ENCODE measurements at regions not wholly inside any gene's neighbourhood (a gene's known extent, or its start where the extent isn't known, plus 50 kb on each side); places are given as distances from the start of the nearest gene placed in this dataset.

GRCh38 chr2:8403876-8404275 is 278.0 kb upstream of the ID2 start:
- POLR2A ChIA-PET, result no interaction called here
- H3K27me3 ChIP-seq (ENCODE audit: insufficient read depth, low read length), result no peaks in the 10 kb centered on the region
- RAD21 ChIA-PET (ENCODE audit: low non-redundant PET in 1 of 2, low total read pairs in 2 of 2, uncharacterized antibody in 2 of 2, unreplicated experiment in 2 of 2), result no interaction called here
- no peak overlapping the region for H3K27ac ChIP-seq (ENCODE audit: low read depth, low read length)
- H2AFZ ChIP-seq (ENCODE audit: low read depth, low read length, poor library complexity, severe bottlenecking), result no peak overlapping the region
- intact Hi-C loops (cut with micrococcal nuclease), result no loop called here
- no peak overlapping the region for H3K4me2 ChIP-seq (ENCODE audit: low read length)
- H3K36me3 ChIP-seq (ENCODE audit: control insufficient read depth in 1 of 2, insufficient read depth in 2 of 2, low read length in 2 of 2), result no peaks in the 10 kb centered on the region
- TF ChIP-seq SIN3A (IDR thresholded peaks at IDR 0.05; ENCODE audit: low read depth) (no peak), YY1 (IDR thresholded peaks at IDR 0.05; ENCODE audit: extremely low read depth, insufficient replicate concordance, low read depth, low read length) (no peak), EGR1 (IDR thresholded peaks at IDR 0.05; ENCODE audit: low read depth) (no peak), CTCF (IDR thresholded peaks at IDR 0.05 in 2 of 3, conservative IDR thresholded peaks at IDR 0.05 in 1 of 3; ENCODE audit: borderline replicate concordance in 1 of 3, insufficient read depth in 1 of 3, low read depth in 2 of 3, low read length in 2 of 3) (no peak), CEBPB (IDR thresholded peaks at IDR 0.05; ENCODE audit: low read depth) (no peak), CBX3 (IDR thresholded peaks at IDR 0.05; ENCODE audit: low read depth) (no peak), MAX (IDR thresholded peaks at IDR 0.05) (no peak), EZH2phosphoT487 (IDR thresholded peaks at IDR 0.05; ENCODE audit: borderline replicate concordance) (no peak)
- DNase-seq (ENCODE audit: low read depth, low spot score), result no peak
- no peaks in the 10 kb centered on the region for H3K9me2 ChIP-seq (ENCODE audit: insufficient read depth)
- no peak for ATAC-seq
- no peaks in the 10 kb centered on the region for H3K9me3 ChIP-seq (ENCODE audit: control insufficient read depth in 1 of 2, insufficient read depth in 1 of 2, low read depth in 1 of 2, low read length in 2 of 2)
- no peaks in the 10 kb centered on the region for H3K79me2 ChIP-seq (ENCODE audit: insufficient read depth, low read length)
- BruUV-seq (replicated peaks), result no TSS peak
- H3K4me3 ChIP-seq (replicated peaks in 1 of 2; ENCODE audit: low read depth in 1 of 2, low read length in 2 of 2), result no peak overlapping the region
- no peak overlapping the region for H3K9ac ChIP-seq (ENCODE audit: low read length)
- no peaks in the 10 kb centered on the region for H4K20me1 ChIP-seq (ENCODE audit: insufficient read depth)
- CTCF ChIA-PET, result no interaction called here
- no peaks in the 10 kb centered on the region for H3K4me1 ChIP-seq (ENCODE audit: control insufficient read depth in 1 of 2, insufficient read depth in 2 of 2, low read length in 2 of 2)

- ATAC-seq, result no peak
- H3K27ac ChIP-seq (ENCODE audit: low read depth, low read length), result no peak overlapping the region
- no peak overlapping the region for H3K4me2 ChIP-seq (ENCODE audit: low read length)
- CTCF ChIA-PET, result no interaction called here
- BruUV-seq (replicated peaks), result no TSS peak
- no peaks in the 10 kb centered on the region for H3K27me3 ChIP-seq (ENCODE audit: insufficient read depth, low read length)
- no peak overlapping the region for H3K9ac ChIP-seq (ENCODE audit: low read length)
- no peaks in the 10 kb centered on the region for H3K36me3 ChIP-seq (ENCODE audit: control insufficient read depth in 1 of 2, insufficient read depth in 2 of 2, low read length in 2 of 2)
- H3K4me3 ChIP-seq (replicated peaks in 1 of 2; ENCODE audit: low read depth in 1 of 2, low read length in 2 of 2), result no peak overlapping the region
- intact Hi-C loops (cut with micrococcal nuclease), result no loop called here
- H4K20me1 ChIP-seq (ENCODE audit: insufficient read depth), result no peaks in the 10 kb centered on the region
- RAD21 ChIA-PET (ENCODE audit: low non-redundant PET in 1 of 2, low total read pairs in 2 of 2, uncharacterized antibody in 2 of 2, unreplicated experiment in 2 of 2), result no interaction called here
- H3K9me3 ChIP-seq (ENCODE audit: control insufficient read depth in 1 of 2, insufficient read depth in 1 of 2, low read depth in 1 of 2, low read length in 2 of 2), result no peaks in the 10 kb centered on the region
- POLR2A ChIA-PET, result no interaction called here
- no peaks in the 10 kb centered on the region; a peak in 1 of 4 replicates for H3K4me1 ChIP-seq (ENCODE audit: control insufficient read depth in 1 of 2, insufficient read depth in 2 of 2, low read length in 2 of 2)
- TF ChIP-seq EZH2phosphoT487 (IDR thresholded peaks at IDR 0.05; ENCODE audit: borderline replicate concordance), result no peak
- TF ChIP-seq FOSL1 (IDR thresholded peaks at IDR 0.05; ENCODE audit: low read depth), result no peak
- no peak for TF ChIP-seq CBX3 (IDR thresholded peaks at IDR 0.05; ENCODE audit: low read depth)
- TF ChIP-seq ZNF274 (IDR thresholded peaks at IDR 0.05; ENCODE audit: low read depth, low read length), result no peak
- TF ChIP-seq JUND (IDR thresholded peaks at IDR 0.05), result no peak
- no peak for TF ChIP-seq YY1 (IDR thresholded peaks at IDR 0.05; ENCODE audit: extremely low read depth, insufficient replicate concordance, low read depth, low read length)
- TF ChIP-seq SRF (IDR thresholded peaks at IDR 0.05; ENCODE audit: low read depth), result no peak
- TF ChIP-seq ZFX (IDR thresholded peaks at IDR 0.05), result no peak
- no peak for TF ChIP-seq SIN3A (IDR thresholded peaks at IDR 0.05; ENCODE audit: low read depth)
- no peak for TF ChIP-seq MAX (IDR thresholded peaks at IDR 0.05)
- no peak for TF ChIP-seq CEBPB (IDR thresholded peaks at IDR 0.05; ENCODE audit: low read depth)
- H2AFZ ChIP-seq (ENCODE audit: low read depth, low read length, poor library complexity, severe bottlenecking), result no peak overlapping the region
- no peaks in the 10 kb centered on the region for H3K79me2 ChIP-seq (ENCODE audit: insufficient read depth, low read length)
- DNase-seq (ENCODE audit: low read depth, low spot score), result no peak
- no peaks in the 10 kb centered on the region for H3K9me2 ChIP-seq (ENCODE audit: insufficient read depth)
Observed at GRCh38 chr2:8405334-8405733, 276.5 kb upstream of the ID2 start.
